SK-N-SH (cell line): ENCODE measurements at regions not wholly inside any gene's neighbourhood (a gene's known extent, or its start where the extent isn't known, plus 50 kb on each side); places are given as distances from the start of the nearest gene placed in this dataset.

Source experiments
- CTCF ChIA-PET: fragments of 300-600, 350-600 bp; formaldehyde crosslinking; extraction: SDS; loops from one replicate; lab custom pipeline; 2021; lab: Yijun Ruan, JAX
- POLR2A ChIA-PET: fragments of 350-600 bp; sonication (Branson Sonifier 250); formaldehyde crosslinking; extraction: SDS; loops from one replicate; lab custom pipeline; 2020; ENCODE audit warnings: antibody characterized with exemption, inconsistent platforms; lab: Yijun Ruan, JAX
- DNase-seq: peaks from one replicate; pipeline ENCODE4 v3.0.0; 2012
- H2AFZ ChIP-seq: fragments of 200-600 bp; sonication (generic); 2 replicates; pipeline ENCODE4 v1.8.1; 2016; ENCODE audit warnings: antibody characterized with exemption, mild to moderate bottlenecking, low read depth
- H3F3A ChIP-seq: fragments of 200-600 bp; sonication (generic); replicated peaks from 2 replicates; pipeline ENCODE3; 2016; ENCODE audit warnings: antibody characterized with exemption, mild to moderate bottlenecking; ENCODE audit not compliant: insufficient read depth
- H3K27ac ChIP-seq, 2 experiments: fragments of 200-500 bp in 1 of 2; fragments of 200-600 bp in 1 of 2; sonication (Bioruptor generic) in 1 of 2; sonication (generic), shearing (Covaris generic) in 1 of 2; 2 replicates each; pipeline versions ENCODE4 v1.5.1 to v1.6.1; 2014 to 2016; ENCODE audit warnings: low read depth in 2 of 2, inconsistent platforms in 1 of 2, low read length in 1 of 2, mild to moderate bottlenecking in 1 of 2, mixed read lengths in 1 of 2
- H3K27me3 ChIP-seq: fragments of 200-600 bp; sonication (generic), shearing (Covaris generic); 2 replicates; pipeline ENCODE4 v1.6.1; 2016; ENCODE audit warnings: mixed run types; ENCODE audit not compliant: insufficient read depth
- H3K36me3 ChIP-seq, 2 experiments: fragments of 200-500 bp in 1 of 2; fragments of 200-600 bp in 1 of 2; sonication (Bioruptor generic) in 1 of 2; sonication (generic) in 1 of 2; replicated peaks in 1 of 2; 2 replicates each; pipeline versions ENCODE3 to v1.5.1; 2014 to 2016; ENCODE audit warnings: low read length in 1 of 2, mild to moderate bottlenecking in 1 of 2; ENCODE audit not compliant: insufficient read depth in 2 of 2, control insufficient read depth in 1 of 2
- H3K4me1 ChIP-seq, 2 experiments: fragments of 200-500 bp in 1 of 2; fragments of 200-600 bp in 1 of 2; sonication (Bioruptor generic) in 1 of 2; sonication (generic), shearing (Covaris generic) in 1 of 2; 2 replicates each; pipeline versions ENCODE4 v1.5.1 to v1.6.1; 2014 to 2016; ENCODE audit warnings: low read depth in 1 of 2, low read length in 1 of 2, mixed run types in 1 of 2; ENCODE audit not compliant: insufficient read depth in 2 of 2, control insufficient read depth in 1 of 2
- H3K4me2 ChIP-seq: fragments of 200-600 bp; sonication (generic), shearing (Covaris generic); 2 replicates; pipeline ENCODE4 v1.6.1; 2017; ENCODE audit warnings: mixed run types
- H3K4me3 ChIP-seq, 2 experiments: fragments of 200-500 bp in 1 of 2; fragments of 200-600 bp in 1 of 2; sonication (Bioruptor generic) in 1 of 2; sonication (generic), shearing (Covaris generic) in 1 of 2; 2 replicates each; pipeline versions ENCODE4 v1.5.1 to v1.8.1; 2014 to 2016; ENCODE audit warnings: low read depth in 2 of 2, inconsistent platforms in 1 of 2, low read length in 1 of 2, mild to moderate bottlenecking in 1 of 2, mixed read lengths in 1 of 2, moderate library complexity in 1 of 2
- H3K79me2 ChIP-seq: fragments of 200-600 bp; sonication (generic); 2 replicates; pipeline ENCODE4 v1.8.1; 2017; ENCODE audit warnings: mild to moderate bottlenecking; ENCODE audit not compliant: insufficient read depth
- H3K9ac ChIP-seq: fragments of 200-600 bp; sonication (generic); 2 replicates; pipeline ENCODE4 v1.6.1; 2017; ENCODE audit warnings: mixed run types
- H3K9me2 ChIP-seq: fragments of 200-600 bp; sonication (generic); 2 replicates; pipeline ENCODE4 v1.6.1; 2017; ENCODE audit warnings: mixed run types
- H3K9me3 ChIP-seq: fragments of 200-600 bp; sonication (generic); 2 replicates; pipeline ENCODE4 v1.6.1; 2017; ENCODE audit warnings: mixed run types, mild to moderate bottlenecking, moderate library complexity
- H4K20me1 ChIP-seq: fragments of 200-600 bp; sonication (generic); 2 replicates; pipeline ENCODE4 v1.6.1; 2017; ENCODE audit warnings: mild to moderate bottlenecking, mixed run types; ENCODE audit not compliant: insufficient read depth
- ELF1 ChIP-seq: IDR thresholded peaks from 2 replicates; pipeline ENCODE4 v1.4.0; 2012
- EP300 ChIP-seq, 2 experiments: IDR thresholded peaks; 2 replicates each; pipeline versions ENCODE4 v1.4.0 to v1.6.1; 2012; ENCODE audit warnings: borderline replicate concordance in 1 of 2, low read depth in 1 of 2, low read length in 1 of 2
- FOXM1 ChIP-seq: IDR thresholded peaks from 2 replicates; pipeline ENCODE4 v1.4.0; 2012; ENCODE audit warnings: low read depth, mild to moderate bottlenecking
- GATA2 ChIP-seq: sonication (generic); formaldehyde crosslinking; IDR thresholded peaks from 2 replicates; pipeline ENCODE4 v1.5.0; 2020; ENCODE audit warnings: mild to moderate bottlenecking, missing genetic modification reagents
- NRF1 ChIP-seq: IDR thresholded peaks from 2 replicates; pipeline ENCODE4 v1.6.1; 2012; ENCODE audit warnings: low read depth, mild to moderate bottlenecking, low read length
- PBX3 ChIP-seq: IDR thresholded peaks from 2 replicates; pipeline ENCODE4; 2012
- RAD21 ChIP-seq: IDR thresholded peaks from 2 replicates; pipeline ENCODE4 v1.6.1; 2012; ENCODE audit warnings: mild to moderate bottlenecking, low read length
- REST ChIP-seq: IDR thresholded peaks from 2 replicates; pipeline ENCODE4 v1.6.1; 2012; ENCODE audit warnings: mild to moderate bottlenecking, low read depth, low read length, moderate library complexity
- RFX5 ChIP-seq: IDR thresholded peaks from 2 replicates; pipeline ENCODE4 v1.6.1; 2012; ENCODE audit warnings: mild to moderate bottlenecking, improper control_type of control experiment, low read length
- RXRA ChIP-seq: IDR thresholded peaks from 2 replicates; pipeline ENCODE4 v1.4.0; 2012; ENCODE audit warnings: low read depth, mild to moderate bottlenecking, borderline replicate concordance
- SIN3A ChIP-seq: IDR thresholded peaks from 2 replicates; pipeline ENCODE4 v1.6.1; 2012; ENCODE audit warnings: low read depth, mild to moderate bottlenecking, low read length, moderate library complexity, borderline replicate concordance
- USF1 ChIP-seq: IDR thresholded peaks from 2 replicates; pipeline ENCODE4 v1.4.0; 2012; ENCODE audit warnings: low read depth, borderline replicate concordance
- WGBS: methylation state at CpG from one replicate; pipeline ENCODE4 v1.1.6; 2017; ENCODE audit warnings: low lambda C conversion rate; 5-methylcytosine and 5-hydroxymethylcytosine counted together

- no peak for TF ChIP-seq FOXM1
- no peak for TF ChIP-seq NRF1
Observed at GRCh38 chr5:40447438-40447837, 232.3 kb upstream of the PTGER4 start (continued).

GRCh38 chr5:40446910-40447309 lies 232.8 kb upstream of the PTGER4 start:
- H3K27ac ChIP-seq, result no peak overlapping the region
- no peak for DNase-seq
- POLR2A ChIA-PET, result no interaction called here
- no peaks in the 10 kb centered on the region for H3K36me3 ChIP-seq
- no peak overlapping the region for H3K4me2 ChIP-seq
- no peak overlapping the region for H3K4me3 ChIP-seq
- H3K9ac ChIP-seq, result no peak overlapping the region
- H3K4me1 ChIP-seq, result no peaks in the 10 kb centered on the region
- no peaks in the 10 kb centered on the region for H3K27me3 ChIP-seq
- H3K79me2 ChIP-seq, result no peaks in the 10 kb centered on the region
- no peak overlapping the region for H2AFZ ChIP-seq
- no peaks in the 10 kb centered on the region for H3F3A ChIP-seq
- no peak for TF ChIP-seq EP300 (IDR thresholded peaks at IDR 0.05; ENCODE audit: borderline replicate concordance in 1 of 2, low read depth in 1 of 2, low read length in 1 of 2)
- TF ChIP-seq ELF1, result no peak
- no peak for TF ChIP-seq RAD21
- TF ChIP-seq SIN3A, result no peak
- TF ChIP-seq USF1, result no peak
- TF ChIP-seq GATA2 (CRISPR knock-in tag), result no peak
- TF ChIP-seq RFX5, result no peak
- TF ChIP-seq RXRA, result no peak
- TF ChIP-seq PBX3, result no peak
- no peak for TF ChIP-seq REST
- CTCF ChIA-PET, result no interaction called here
- no peaks in the 10 kb centered on the region for H3K9me3 ChIP-seq
- H3K9me2 ChIP-seq, result no peaks in the 10 kb centered on the region
- no peaks in the 10 kb centered on the region for H4K20me1 ChIP-seq
- WGBS, result 0% methylated on average over 1 of the region's 1 CpG
